ENCODE measurements at regions not wholly inside any gene's neighbourhood (a gene's known extent, or its start where the extent isn't known, plus 50 kb on each side); places are given as distances from the start of the nearest gene placed in this dataset.

DNA sequence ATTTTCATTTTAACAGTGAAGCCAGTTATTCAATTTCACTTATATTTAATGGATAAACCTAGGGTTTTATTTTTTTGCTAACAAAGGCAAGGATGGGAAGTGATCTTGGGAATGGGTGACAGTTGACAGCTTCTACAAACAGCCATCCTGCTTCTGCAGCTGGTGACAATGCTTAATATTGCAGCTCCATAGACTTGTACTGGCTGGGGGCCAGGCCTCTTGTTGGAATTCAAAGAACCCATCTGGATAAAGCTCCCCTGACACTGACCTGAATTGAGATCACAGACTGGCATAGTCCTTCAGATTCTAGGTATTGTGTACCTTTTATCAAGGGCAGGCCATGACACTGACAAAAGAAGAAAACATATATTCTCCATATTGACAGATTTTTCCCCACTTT, 664.6 kb upstream of the FOXG1 start:
- DNase-seq (ENCODE audit: low read depth, low spot score): no peak
- H3K27ac ChIP-seq: no peak overlapping the region
- no peaks in the 10 kb centered on the region for H3K36me3 ChIP-seq (ENCODE audit: insufficient read depth, low read length)
- no peak for TF ChIP-seq POLR2AphosphoS5 (IDR thresholded peaks at IDR 0.05; ENCODE audit: borderline replicate concordance, low read depth, low read length)
- no peak for TF ChIP-seq FOXP2 (optimal IDR thresholded peaks at IDR 0.05; ENCODE audit: control extremely low read depth, extremely low read length, insufficient read depth)
- no peak for TF ChIP-seq EZH2 (IDR thresholded peaks at IDR 0.05)
- no peak overlapping the region for H3K9ac ChIP-seq (ENCODE audit: insufficient read length)
- H3K4me3 ChIP-seq: no peak overlapping the region
- no peaks in the 10 kb centered on the region for H3K9me3 ChIP-seq (ENCODE audit: low read depth, low read length)

DNA sequence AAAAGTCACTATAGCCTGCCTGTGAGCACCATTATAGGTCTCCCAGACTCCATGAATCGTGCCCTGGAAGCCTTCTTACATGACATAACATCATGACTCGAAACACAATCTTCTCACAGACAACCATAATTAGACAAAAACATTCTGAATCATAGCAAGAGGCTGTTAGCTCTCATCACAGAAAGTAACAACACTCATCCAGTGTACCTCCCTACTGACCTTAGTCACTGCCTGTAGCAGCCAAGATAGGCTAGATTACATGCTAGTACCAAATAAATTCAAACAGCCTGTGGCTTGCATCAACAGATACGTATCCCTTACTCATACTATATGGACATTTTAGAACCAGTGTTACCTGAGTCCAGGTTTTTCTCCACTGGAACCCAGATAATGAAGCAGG, 663.8 kb upstream of the FOXG1 start:
- H3K27ac ChIP-seq: no peak overlapping the region
- H3K9me3 ChIP-seq (ENCODE audit: low read depth, low read length): no peaks in the 10 kb centered on the region
- H3K36me3 ChIP-seq (ENCODE audit: insufficient read depth, low read length): no peaks in the 10 kb centered on the region
- DNase-seq (ENCODE audit: low read depth, low spot score): no peak
- TF ChIP-seq EZH2 (IDR thresholded peaks at IDR 0.05): no peak
- TF ChIP-seq POLR2AphosphoS5 (IDR thresholded peaks at IDR 0.05; ENCODE audit: borderline replicate concordance, low read depth, low read length): no peak
- no peak for TF ChIP-seq FOXP2 (optimal IDR thresholded peaks at IDR 0.05; ENCODE audit: control extremely low read depth, extremely low read length, insufficient read depth)
- H3K9ac ChIP-seq (ENCODE audit: insufficient read length): no peak overlapping the region
- no peak overlapping the region for H3K4me3 ChIP-seq

DNA sequence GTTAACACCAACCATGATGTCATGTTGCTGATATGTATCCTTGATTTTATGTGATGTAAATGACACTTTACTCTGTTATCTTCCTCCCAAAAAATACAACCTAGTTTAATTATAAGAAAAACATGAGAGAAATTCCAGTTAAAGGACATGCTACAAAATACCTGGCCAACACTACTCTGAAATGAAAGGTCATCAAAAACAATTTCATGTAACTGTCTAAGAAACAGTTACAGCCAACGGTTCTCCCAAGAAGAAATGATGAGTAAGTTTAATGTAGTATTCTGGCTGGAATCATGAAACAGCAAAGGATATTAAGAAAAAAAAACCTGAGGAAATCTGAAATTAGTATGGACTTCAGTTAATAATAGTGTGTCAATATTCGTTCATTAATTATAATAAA, 653.3 kb upstream of the FOXG1 start:
- H3K9ac ChIP-seq (ENCODE audit: insufficient read length): no peak overlapping the region
- H3K9me3 ChIP-seq (ENCODE audit: low read depth, low read length): no peaks in the 10 kb centered on the region
- H3K4me3 ChIP-seq: no peak overlapping the region
- H3K27ac ChIP-seq: no peak overlapping the region
- no peak for DNase-seq (ENCODE audit: low read depth, low spot score)
- H3K36me3 ChIP-seq (ENCODE audit: insufficient read depth, low read length): no peaks in the 10 kb centered on the region
- TF ChIP-seq EZH2 (IDR thresholded peaks at IDR 0.05) (no peak), POLR2AphosphoS5 (IDR thresholded peaks at IDR 0.05; ENCODE audit: borderline replicate concordance, low read depth, low read length) (no peak), FOXP2 (optimal IDR thresholded peaks at IDR 0.05; ENCODE audit: control extremely low read depth, extremely low read length, insufficient read depth) (no peak)

DNA sequence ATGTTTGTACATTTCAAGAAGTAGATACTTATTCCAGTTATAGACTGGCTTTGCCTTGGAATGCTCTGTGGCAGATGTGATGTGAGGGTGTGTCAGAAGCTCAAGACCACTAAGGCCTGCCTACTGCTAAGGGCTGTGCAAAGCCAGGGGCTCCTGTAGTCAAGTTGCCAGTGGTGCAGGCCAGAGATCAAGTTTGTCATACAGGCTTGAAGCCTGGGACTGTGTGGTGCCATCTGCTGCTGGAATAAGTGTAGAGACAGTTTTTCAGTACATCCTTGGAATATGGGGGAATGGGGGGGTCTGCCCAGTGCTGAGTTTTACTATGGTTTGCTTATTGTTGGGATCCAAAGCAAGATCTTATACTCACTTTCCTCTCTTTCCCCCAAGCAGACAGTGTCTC, 649.9 kb upstream of the FOXG1 start:
- H3K4me3 ChIP-seq: no peak overlapping the region
- DNase-seq (ENCODE audit: low read depth, low spot score): no peak
- TF ChIP-seq FOXP2 (optimal IDR thresholded peaks at IDR 0.05; ENCODE audit: control extremely low read depth, extremely low read length, insufficient read depth) (no peak), POLR2AphosphoS5 (IDR thresholded peaks at IDR 0.05; ENCODE audit: borderline replicate concordance, low read depth, low read length) (no peak), EZH2 (IDR thresholded peaks at IDR 0.05) (no peak)
- H3K36me3 ChIP-seq (ENCODE audit: insufficient read depth, low read length): no peaks in the 10 kb centered on the region
- no peaks in the 10 kb centered on the region for H3K9me3 ChIP-seq (ENCODE audit: low read depth, low read length)
- H3K9ac ChIP-seq (ENCODE audit: insufficient read length): no peak overlapping the region
- no peak overlapping the region for H3K27ac ChIP-seq

DNA sequence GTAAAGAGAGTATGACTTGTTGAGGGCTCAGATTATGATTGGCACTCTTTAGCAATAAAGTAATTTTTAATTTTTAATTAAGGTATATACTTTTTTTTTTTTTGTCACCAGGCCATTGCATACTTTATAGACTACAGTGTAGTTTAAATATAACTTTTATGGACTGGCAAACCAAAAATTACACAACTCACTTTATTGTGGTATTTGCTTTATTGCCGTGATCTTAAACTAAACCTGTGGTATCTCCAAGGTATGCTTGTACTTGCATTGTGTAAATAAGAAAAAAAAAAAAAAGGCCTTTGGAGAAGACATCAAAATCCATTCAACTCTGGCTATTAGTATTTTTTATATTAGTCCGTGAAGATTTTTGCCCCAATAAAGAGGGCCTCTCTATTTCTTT, 646.7 kb upstream of the FOXG1 start:
- Histone ChIP-seq H3K4me3 (no peak overlapping the region), H3K9me3 (ENCODE audit: low read depth, low read length) (no peaks in the 10 kb centered on the region), H3K36me3 (ENCODE audit: insufficient read depth, low read length) (no peaks in the 10 kb centered on the region), H3K27ac (no peak overlapping the region), H3K9ac (ENCODE audit: insufficient read length) (no peak overlapping the region)
- DNase-seq (ENCODE audit: low read depth, low spot score): no peak
- TF ChIP-seq POLR2AphosphoS5 (IDR thresholded peaks at IDR 0.05; ENCODE audit: borderline replicate concordance, low read depth, low read length): no peak

DNA sequence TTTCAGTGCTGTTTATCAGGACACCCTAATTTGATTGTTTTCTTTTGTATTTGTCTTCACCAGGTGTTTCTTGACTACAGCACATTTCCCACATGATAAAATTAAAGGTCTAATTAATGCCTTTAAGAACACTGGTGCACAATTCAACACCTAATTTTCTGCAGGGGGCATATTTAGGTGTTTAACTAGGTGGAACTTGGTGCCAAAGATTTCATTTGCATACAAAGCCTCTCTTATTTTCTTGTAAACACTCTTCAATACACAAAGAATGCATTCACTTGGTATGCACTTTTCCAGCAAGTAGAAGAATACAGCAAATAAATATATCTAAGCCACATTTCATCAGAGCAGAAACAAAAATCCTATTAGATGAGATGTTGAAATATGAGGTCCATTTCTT, 646.2 kb upstream of the FOXG1 start:
- no peak for DNase-seq (ENCODE audit: low read depth, low spot score)
- Histone ChIP-seq H3K36me3 (ENCODE audit: insufficient read depth, low read length) (no peaks in the 10 kb centered on the region), H3K27ac (no peak overlapping the region), H3K9me3 (ENCODE audit: low read depth, low read length) (no peaks in the 10 kb centered on the region), H3K9ac (ENCODE audit: insufficient read length) (no peak overlapping the region), H3K4me3 (no peak overlapping the region)
- TF ChIP-seq FOXP2 (optimal IDR thresholded peaks at IDR 0.05; ENCODE audit: control extremely low read depth, extremely low read length, insufficient read depth): no peak
- no peak for TF ChIP-seq EZH2 (IDR thresholded peaks at IDR 0.05)
- no peak for TF ChIP-seq POLR2AphosphoS5 (IDR thresholded peaks at IDR 0.05; ENCODE audit: borderline replicate concordance, low read depth, low read length)

DNA sequence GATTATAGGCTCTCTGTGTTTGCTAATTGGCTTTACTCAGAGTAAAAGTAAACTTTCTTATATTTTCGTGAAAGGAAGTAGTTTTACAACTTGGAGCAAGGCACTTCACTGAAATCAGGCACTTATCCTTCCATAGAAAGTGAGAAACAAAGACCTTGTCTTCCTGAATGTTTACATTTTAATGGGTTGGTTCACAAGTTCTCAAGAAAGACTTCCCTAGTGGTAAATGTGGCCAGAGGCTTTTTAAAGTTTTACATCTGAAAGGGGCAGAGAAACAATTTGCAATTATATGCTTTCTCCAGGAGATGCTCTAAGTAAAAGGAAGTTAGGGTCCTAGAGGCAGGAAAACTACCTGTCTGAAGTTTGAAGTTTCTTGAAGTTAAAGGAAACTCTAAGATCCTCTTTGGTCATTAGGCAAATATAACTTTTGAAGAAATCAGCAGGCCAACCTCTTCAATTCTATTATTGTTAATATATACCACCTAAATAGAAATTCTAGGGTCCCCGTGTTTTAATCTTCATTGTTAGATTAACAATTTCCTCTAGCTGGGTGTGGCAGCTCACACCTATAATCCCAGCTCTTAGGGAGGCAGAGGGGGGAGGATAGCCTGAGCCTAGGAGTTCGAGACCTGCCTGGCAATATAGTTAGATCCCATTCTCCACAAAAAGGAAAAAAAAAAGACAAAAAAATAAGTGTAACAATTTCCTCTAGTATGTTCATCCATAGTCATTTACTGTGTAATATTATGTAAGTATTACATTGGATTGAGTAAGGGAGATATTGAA, 644.9 kb upstream of the FOXG1 start:
- Histone ChIP-seq H3K36me3 (ENCODE audit: insufficient read depth, low read length) (no peaks in the 10 kb centered on the region), H3K9ac (ENCODE audit: insufficient read length) (no peak overlapping the region), H3K4me3 (no peak overlapping the region), H3K27ac (0 out of 2 replicates have a peak overlapping the region, but pooled peaks have one; percentile 16), H3K9me3 (ENCODE audit: low read depth, low read length) (no peaks in the 10 kb centered on the region)
- DNase-seq (ENCODE audit: low read depth, low spot score): no peak
- no peak for TF ChIP-seq POLR2AphosphoS5 (IDR thresholded peaks at IDR 0.05; ENCODE audit: borderline replicate concordance, low read depth, low read length)
- no peak for TF ChIP-seq EZH2 (IDR thresholded peaks at IDR 0.05)
- no peak for TF ChIP-seq FOXP2 (optimal IDR thresholded peaks at IDR 0.05; ENCODE audit: control extremely low read depth, extremely low read length, insufficient read depth)

DNA sequence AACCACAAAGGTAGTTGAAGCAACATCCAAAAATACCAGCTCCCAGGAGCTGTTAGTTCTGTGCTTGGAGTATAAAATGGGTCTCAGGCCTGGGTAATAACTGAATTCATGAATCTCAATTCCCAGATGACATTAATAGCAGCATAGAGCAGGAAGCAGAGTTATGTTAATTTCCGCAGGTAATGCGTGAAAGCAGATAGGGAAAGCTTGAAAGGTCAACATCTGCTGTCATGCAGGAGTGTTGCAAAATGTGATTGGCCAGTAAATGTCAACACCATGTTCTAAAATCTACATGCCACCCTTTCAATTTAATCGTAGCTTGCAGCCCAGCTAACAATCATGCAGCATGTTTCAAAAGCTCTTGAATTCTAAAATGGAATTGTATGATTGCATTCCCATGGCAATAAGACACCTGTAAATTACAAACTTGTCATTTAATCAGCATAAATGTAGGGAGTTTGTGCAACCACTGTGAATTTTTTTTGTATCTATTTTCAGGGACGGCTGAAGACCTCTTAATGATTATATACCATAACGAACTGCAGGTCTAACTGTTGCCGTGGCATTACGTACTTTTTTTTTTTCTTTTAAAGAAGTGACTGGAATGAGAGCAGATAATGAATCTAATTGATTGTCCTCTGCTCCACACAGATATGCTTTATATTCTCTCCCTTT, 635.8 kb upstream of the FOXG1 start:
- Histone ChIP-seq H3K27ac (peak overlapping the region; percentile 69), H3K4me3 (peak overlapping the region; percentile 28), H3K9ac (ENCODE audit: insufficient read length) (no peak overlapping the region), H3K36me3 (ENCODE audit: insufficient read depth, low read length) (no peaks in the 10 kb centered on the region), H3K9me3 (ENCODE audit: low read depth, low read length) (no peaks in the 10 kb centered on the region)
- TF ChIP-seq FOXP2 (optimal IDR thresholded peaks at IDR 0.05; ENCODE audit: control extremely low read depth, extremely low read length, insufficient read depth): no peak
- no peak for TF ChIP-seq EZH2 (IDR thresholded peaks at IDR 0.05)
- DNase-seq (ENCODE audit: low read depth, low spot score): no peak
